Neural cell (in vitro differentiated cells): ENCODE measurements at regions not wholly inside any gene's neighbourhood (a gene's known extent, or its start where the extent isn't known, plus 50 kb on each side); places are given as distances from the start of the nearest gene placed in this dataset.
"Not testable (repeated sequence)": the region's sequence is repeated elsewhere in the genome, so short reads cannot be mapped to it uniquely, and the experiment has no call there.

Experiments used
- H2AFZ ChIP-seq: fragments of 200-600, 300-800 bp; sonication (generic), shearing (Covaris generic); 2 replicates; pipeline ENCODE4 v1.6.0; 2014; ENCODE audit warnings: low read depth, mild to moderate bottlenecking, antibody characterized with exemption, low read length, moderate library complexity
- H3F3A ChIP-seq: fragments of 200-600 bp; shearing (Covaris generic); 2 replicates; pipeline ENCODE4 v1.6.1; 2016; ENCODE audit warnings: mild to moderate bottlenecking, moderate library complexity, mixed read lengths, antibody characterized with exemption, low read length; ENCODE audit not compliant: insufficient read depth, poor library complexity, severe bottlenecking
- H3K27ac ChIP-seq: fragments of 200-600, 300-800 bp; sonication (generic), shearing (Covaris generic); 2 replicates; pipeline ENCODE4 v1.5.1; 2014; ENCODE audit warnings: mild to moderate bottlenecking, low read length, moderate library complexity
- H3K27me3 ChIP-seq: fragments of 300-800, 200-600 bp; sonication (generic), shearing (Covaris generic); 2 replicates; pipeline ENCODE4 v1.6.0; 2014; ENCODE audit warnings: mild to moderate bottlenecking, low read depth, low read length, moderate library complexity; ENCODE audit not compliant: insufficient read depth
- H3K36me3 ChIP-seq: fragments of 300-800, 200-600 bp; sonication (generic), shearing (Covaris generic); 2 replicates; pipeline ENCODE4 v1.5.1; 2014; ENCODE audit warnings: mild to moderate bottlenecking, antibody characterized with exemption, low read length, moderate library complexity; ENCODE audit not compliant: insufficient read depth
- H3K4me2 ChIP-seq: fragments of 300-800, 200-600 bp; sonication (generic), shearing (Covaris generic); 2 replicates; pipeline ENCODE4 v1.6.0; 2014; ENCODE audit warnings: mild to moderate bottlenecking, low read length
- H3K4me3 ChIP-seq: fragments of 300-800, 200-600 bp; sonication (generic), shearing (Covaris generic); 2 replicates; pipeline ENCODE4 v1.5.1; 2014; ENCODE audit warnings: mild to moderate bottlenecking, low read length, moderate library complexity
- H3K79me2 ChIP-seq: fragments of 200-600 bp; shearing (Covaris generic); replicated peaks from 2 replicates; pipeline ENCODE4 v1.6.0; 2014; ENCODE audit warnings: mild to moderate bottlenecking, low read length, moderate library complexity; ENCODE audit not compliant: insufficient read depth
- H3K9ac ChIP-seq: fragments of 300-800, 200-600 bp; sonication (generic), shearing (Covaris generic); 2 replicates; pipeline ENCODE4 v1.6.1; 2016; ENCODE audit warnings: mild to moderate bottlenecking, low read length, mixed read lengths
- H3K9me2 ChIP-seq: fragments of 200-600 bp; shearing (Covaris generic); 2 replicates; pipeline ENCODE4 v1.6.1; 2016; ENCODE audit warnings: mild to moderate bottlenecking, low read length, mixed read lengths; ENCODE audit not compliant: insufficient read depth
- H3K9me3 ChIP-seq: fragments of 200-600, 300-800 bp; sonication (generic), shearing (Covaris generic); 2 replicates; pipeline ENCODE4 v1.6.1; 2016; ENCODE audit warnings: mild to moderate bottlenecking, mixed run types, low read length, moderate library complexity, mixed read lengths
- H4K20me1 ChIP-seq: fragments of 200-600 bp; shearing (Covaris generic); 2 replicates; pipeline ENCODE4 v1.6.1; 2016; ENCODE audit warnings: mild to moderate bottlenecking, mixed run types; ENCODE audit not compliant: insufficient read depth
- CTCF ChIP-seq: fragments of 450-650 bp; IDR thresholded peaks from 2 replicates; pipeline ENCODE4 v1.5.1; 2014; ENCODE audit warnings: antibody characterized with exemption, mild to moderate bottlenecking, moderate library complexity; ENCODE audit not compliant: poor library complexity, severe bottlenecking
- EP300 ChIP-seq: fragments of 450-650 bp; conservative IDR thresholded peaks from 2 replicates; pipeline ENCODE4 v1.6.1; 2014; ENCODE audit warnings: antibody characterized with exemption, mild to moderate bottlenecking, moderate library complexity; ENCODE audit not compliant: poor library complexity, severe bottlenecking
- EZH2 ChIP-seq: fragments of 200-600, 300-800 bp; shearing (Covaris generic), sonication (generic); IDR thresholded peaks from 2 replicates; pipeline ENCODE4 v1.6.1; 2014; ENCODE audit warnings: antibody characterized with exemption, low read length, borderline replicate concordance, mild to moderate bottlenecking; ENCODE audit not compliant: insufficient read depth, poor library complexity, severe bottlenecking
- MXI1 ChIP-seq: fragments of 450-650 bp; conservative IDR thresholded peaks from 2 replicates; pipeline ENCODE4 v1.6.1; 2014; ENCODE audit warnings: antibody characterized with exemption, mild to moderate bottlenecking; ENCODE audit not compliant: poor library complexity, severe bottlenecking
- POLR2AphosphoS5 ChIP-seq: IDR thresholded peaks from 2 replicates; pipeline ENCODE4 v1.6.1; 2012
- RAD21 ChIP-seq: fragments of 450-650 bp; conservative IDR thresholded peaks from 2 replicates; pipeline ENCODE4 v1.6.1; 2014; ENCODE audit warnings: antibody characterized with exemption, mild to moderate bottlenecking, moderate library complexity
- SMC3 ChIP-seq: fragments of 450-650 bp; conservative IDR thresholded peaks from 2 replicates; pipeline ENCODE4 v1.6.1; 2014; ENCODE audit warnings: antibody characterized with exemption, mild to moderate bottlenecking, moderate library complexity; ENCODE audit not compliant: poor library complexity
- TAF1 ChIP-seq: IDR thresholded peaks from 2 replicates; pipeline ENCODE4 v1.6.1; 2012; ENCODE audit warnings: low read depth
- TF ChIP-seq, protein P1 (sequence below): IDR thresholded peaks from 2 replicates; pipeline ENCODE4 v1.6.1; 2012; ENCODE audit warnings: borderline replicate concordance

DNA sequence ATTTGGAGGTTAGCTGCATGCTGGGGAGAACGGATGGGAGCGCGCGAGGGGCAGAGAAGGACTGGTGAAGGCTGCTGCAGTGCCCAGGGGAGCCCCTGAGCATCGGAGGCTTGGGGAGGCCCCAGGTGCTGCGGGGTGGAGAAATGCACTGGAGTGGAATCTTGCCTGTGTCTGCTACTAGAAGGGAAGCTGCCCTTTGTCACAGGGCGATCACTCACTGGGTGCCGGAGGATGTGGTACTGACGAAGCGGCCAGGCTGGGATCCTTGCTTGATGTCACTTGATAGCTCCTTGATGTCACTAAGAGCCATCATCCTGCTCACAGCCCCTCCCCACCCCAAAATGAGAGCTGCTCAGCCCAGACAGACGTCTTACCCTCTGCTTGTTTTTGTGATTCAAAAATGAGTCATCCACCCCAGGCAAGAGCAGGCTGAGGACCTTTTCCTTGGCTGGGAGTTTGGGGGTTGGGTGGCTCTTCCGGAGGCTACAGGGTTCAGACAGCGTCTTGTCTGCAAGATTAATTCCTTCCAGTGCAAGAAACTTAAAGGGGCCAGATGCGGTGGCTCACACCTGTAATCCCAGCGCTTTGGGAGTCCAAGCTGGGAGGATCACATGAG is 62.6 kb upstream of the PMEPA1 start:
- no peak overlapping the region for H2AFZ ChIP-seq
- no peak for TF ChIP-seq POLR2AphosphoS5
- no peak for TF ChIP-seq EP300
- no peak for TF ChIP-seq SMC3
- TF ChIP-seq CTCF: no peak
- TF ChIP-seq RAD21: no peak
- no peaks in the 10 kb centered on the region for H3K9me3 ChIP-seq
- no peaks in the 10 kb centered on the region for H3K36me3 ChIP-seq
- H3K9ac ChIP-seq: no peak overlapping the region
- no peaks in the 10 kb centered on the region for H3K79me2 ChIP-seq
- no peaks in the 10 kb centered on the region for H3K27me3 ChIP-seq
- H3F3A ChIP-seq: no peaks in the 10 kb centered on the region
- H3K9me2 ChIP-seq: no peaks in the 10 kb centered on the region
- no peak overlapping the region for H3K27ac ChIP-seq
- H4K20me1 ChIP-seq: no peaks in the 10 kb centered on the region
- no peak overlapping the region for H3K4me3 ChIP-seq
- no peak overlapping the region for H3K4me2 ChIP-seq

DNA sequence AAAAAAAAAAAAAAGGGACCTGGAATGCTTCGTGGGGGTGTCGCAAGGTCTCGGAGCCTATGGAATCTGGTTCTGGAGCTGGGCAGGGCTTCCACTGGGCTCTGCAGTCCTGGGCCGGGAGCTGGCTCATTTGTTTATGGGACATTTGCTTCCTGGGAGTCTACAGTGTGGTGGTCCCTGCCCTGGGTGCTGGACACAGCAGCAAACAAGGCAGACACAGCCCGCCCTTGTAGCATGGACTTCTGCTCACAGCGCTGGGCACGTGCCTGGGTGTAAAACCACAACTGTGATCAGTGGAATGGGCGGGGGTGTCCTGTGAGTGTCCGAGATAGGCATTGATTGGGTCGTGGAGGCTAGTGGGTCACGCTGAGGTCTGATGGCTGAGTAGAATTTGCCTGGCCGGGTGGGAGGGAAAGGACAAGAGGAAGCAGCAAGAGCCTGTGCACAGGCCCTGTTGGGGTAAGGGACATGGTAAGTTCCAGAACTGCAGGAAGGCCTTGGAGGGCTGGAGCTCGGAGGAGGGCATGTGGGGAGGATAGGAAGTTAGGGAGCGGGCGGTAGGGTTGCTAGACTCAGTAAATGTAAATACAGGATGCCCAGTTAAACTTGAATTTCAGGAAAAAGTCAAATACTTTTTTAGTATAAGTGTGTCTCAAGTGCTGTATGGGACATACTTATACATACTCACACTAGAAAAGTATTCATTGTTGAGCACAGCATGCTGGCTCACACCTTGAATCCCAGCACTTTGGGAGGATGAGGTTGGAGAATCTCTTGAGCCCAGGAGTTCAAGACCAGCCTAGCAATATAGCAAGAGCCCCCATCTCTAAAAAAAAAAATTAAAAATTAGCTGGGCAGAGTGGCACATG is 61.3 kb upstream of the PMEPA1 start:
- Histone ChIP-seq H3K27me3 (no peaks in the 10 kb centered on the region), H3K4me3 (no peak overlapping the region), H3K9me3 (no peaks in the 10 kb centered on the region), H3K79me2 (no peaks in the 10 kb centered on the region), H3K4me2 (no peak overlapping the region), H3K36me3 (no peaks in the 10 kb centered on the region), H3K9ac (no peak overlapping the region), H2AFZ (no peak overlapping the region), H3F3A (no peaks in the 10 kb centered on the region), H3K9me2 (no peaks in the 10 kb centered on the region), H4K20me1 (no peaks in the 10 kb centered on the region), H3K27ac (no peak overlapping the region)
- TF ChIP-seq EZH2 (no peak), EP300 (no peak), RAD21 (no peak), POLR2AphosphoS5 (no peak), SMC3 (no peak), TAF1 (no peak), MXI1 (no peak), CTCF (no peak)
- TF ChIP-seq, protein P1, sequence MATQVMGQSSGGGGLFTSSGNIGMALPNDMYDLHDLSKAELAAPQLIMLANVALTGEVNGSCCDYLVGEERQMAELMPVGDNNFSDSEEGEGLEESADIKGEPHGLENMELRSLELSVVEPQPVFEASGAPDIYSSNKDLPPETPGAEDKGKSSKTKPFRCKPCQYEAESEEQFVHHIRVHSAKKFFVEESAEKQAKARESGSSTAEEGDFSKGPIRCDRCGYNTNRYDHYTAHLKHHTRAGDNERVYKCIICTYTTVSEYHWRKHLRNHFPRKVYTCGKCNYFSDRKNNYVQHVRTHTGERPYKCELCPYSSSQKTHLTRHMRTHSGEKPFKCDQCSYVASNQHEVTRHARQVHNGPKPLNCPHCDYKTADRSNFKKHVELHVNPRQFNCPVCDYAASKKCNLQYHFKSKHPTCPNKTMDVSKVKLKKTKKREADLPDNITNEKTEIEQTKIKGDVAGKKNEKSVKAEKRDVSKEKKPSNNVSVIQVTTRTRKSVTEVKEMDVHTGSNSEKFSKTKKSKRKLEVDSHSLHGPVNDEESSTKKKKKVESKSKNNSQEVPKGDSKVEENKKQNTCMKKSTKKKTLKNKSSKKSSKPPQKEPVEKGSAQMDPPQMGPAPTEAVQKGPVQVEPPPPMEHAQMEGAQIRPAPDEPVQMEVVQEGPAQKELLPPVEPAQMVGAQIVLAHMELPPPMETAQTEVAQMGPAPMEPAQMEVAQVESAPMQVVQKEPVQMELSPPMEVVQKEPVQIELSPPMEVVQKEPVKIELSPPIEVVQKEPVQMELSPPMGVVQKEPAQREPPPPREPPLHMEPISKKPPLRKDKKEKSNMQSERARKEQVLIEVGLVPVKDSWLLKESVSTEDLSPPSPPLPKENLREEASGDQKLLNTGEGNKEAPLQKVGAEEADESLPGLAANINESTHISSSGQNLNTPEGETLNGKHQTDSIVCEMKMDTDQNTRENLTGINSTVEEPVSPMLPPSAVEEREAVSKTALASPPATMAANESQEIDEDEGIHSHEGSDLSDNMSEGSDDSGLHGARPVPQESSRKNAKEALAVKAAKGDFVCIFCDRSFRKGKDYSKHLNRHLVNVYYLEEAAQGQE: no peak

GRCh38 chr20:57770401-57770800 is 60.6 kb upstream of the PMEPA1 start:
- H4K20me1 ChIP-seq, H3K27ac ChIP-seq, H3K9ac ChIP-seq, H2AFZ ChIP-seq, H3K36me3 ChIP-seq, H3K79me2 ChIP-seq, H3K4me2 ChIP-seq, H3K9me2 ChIP-seq, H3K4me3 ChIP-seq, H3K9me3 ChIP-seq, H3F3A ChIP-seq, H3K27me3 ChIP-seq: not testable (repeated sequence)
